CD14-positive monocyte (primary cell): ENCODE measurements at regions not wholly inside any gene's neighbourhood (a gene's known extent, or its start where the extent isn't known, plus 50 kb on each side); places are given as distances from the start of the nearest gene placed in this dataset.

Experiments used
- DNase-seq, 3 donors: peaks; one replicate each; pipeline ENCODE4 v3.0.0-alpha.2; 2011 to 2022
- H2AFZ ChIP-seq: 2 replicates; pipeline ENCODE4 v1.6.0; 2012; ENCODE audit warnings: mild to moderate bottlenecking, low read depth, low read length, inconsistent platforms; ENCODE audit not compliant: insufficient read depth, poor library complexity, severe bottlenecking
- H3K27ac ChIP-seq, 2 donors: 1 replicate in 1 of 2; 2 replicates in 1 of 2; pipeline ENCODE4 v1.5.1; 2012 to 2013; ENCODE audit warnings: low read length in 2 of 2, control low read depth in 1 of 2, inconsistent platforms in 1 of 2, low read depth in 1 of 2, mild to moderate bottlenecking in 1 of 2
- H3K27me3 ChIP-seq, 2 donors: one replicate each; pipeline versions ENCODE4 v1.6.0 to v1.6.1; 2011 to 2013; ENCODE audit warnings: low read length in 2 of 2; ENCODE audit not compliant: control insufficient read depth in 2 of 2, insufficient read depth in 2 of 2
- H3K36me3 ChIP-seq, 2 donors: replicated peaks in 1 of 2; 1 replicate in 1 of 2; 2 replicates in 1 of 2; pipeline versions ENCODE4 v1.5.1 to v1.6.1; 2012 to 2013; ENCODE audit warnings: low read length in 2 of 2, control low read depth in 1 of 2, inconsistent platforms in 1 of 2, mild to moderate bottlenecking in 1 of 2; ENCODE audit not compliant: insufficient read depth in 2 of 2, control insufficient read depth in 1 of 2
- H3K4me1 ChIP-seq, 2 donors: 1 replicate in 1 of 2; 2 replicates in 1 of 2; pipeline versions ENCODE4 v1.5.1 to v1.6.1; 2012 to 2013; ENCODE audit warnings: low read length in 2 of 2, control low read depth in 1 of 2, inconsistent platforms in 1 of 2, mild to moderate bottlenecking in 1 of 2, moderate library complexity in 1 of 2; ENCODE audit not compliant: insufficient read depth in 2 of 2, control insufficient read depth in 1 of 2
- H3K4me2 ChIP-seq: replicated peaks from 2 replicates; pipeline ENCODE3; 2012; ENCODE audit warnings: low read length, moderate library complexity, mild to moderate bottlenecking; ENCODE audit not compliant: poor library complexity, severe bottlenecking; ENCODE audit errors: extremely low read depth
- H3K4me3 ChIP-seq, 3 experiments: fragments of 200-600 bp in 1 of 3; sonication (generic) in 1 of 3; replicated peaks in 1 of 3; 1 replicate in 2 of 3; 2 replicates in 1 of 3; pipeline ENCODE4 v1.5.1; 2011 to 2013; ENCODE audit warnings: low read length in 3 of 3, mild to moderate bottlenecking in 3 of 3, control low read depth in 2 of 3, low read depth in 2 of 3, inconsistent platforms in 1 of 3, moderate library complexity in 1 of 3
- H3K79me2 ChIP-seq: 2 replicates; pipeline ENCODE4 v1.6.0; 2012; ENCODE audit warnings: mild to moderate bottlenecking, control low read depth, inconsistent platforms, low read length, moderate library complexity; ENCODE audit not compliant: insufficient read depth
- H3K9ac ChIP-seq: 2 replicates; pipeline ENCODE4 v1.6.0; 2017; ENCODE audit warnings: low read length, mild to moderate bottlenecking; ENCODE audit not compliant: insufficient read depth, poor library complexity, severe bottlenecking
- H3K9me3 ChIP-seq, 2 donors: replicated peaks in 1 of 2; 1 replicate in 1 of 2; 2 replicates in 1 of 2; pipeline versions ENCODE4 v1.5.1 to v1.6.1; 2012 to 2013; ENCODE audit warnings: low read length in 2 of 2, control low read depth in 1 of 2; ENCODE audit not compliant: control insufficient read depth in 1 of 2, insufficient read depth in 1 of 2
- H4K20me1 ChIP-seq: 2 replicates; pipeline ENCODE4 v1.6.0; 2012; ENCODE audit warnings: mild to moderate bottlenecking, low read length, control low read depth, moderate library complexity; ENCODE audit not compliant: insufficient read depth
- H3K27ac Mint-ChIP-seq, 7 donors: one replicate each; pipeline ENCODE4 v1.8.0; 2020; ENCODE audit warnings: mild to moderate bottlenecking in 7 of 7, mixed read lengths in 7 of 7, moderate library complexity in 6 of 7, inconsistent platforms in 2 of 7
- H3K27me3 Mint-ChIP-seq, 3 donors: one replicate each; pipeline ENCODE4 v1.8.0; 2021 to 2022; ENCODE audit warnings: low read depth in 3 of 3, mild to moderate bottlenecking in 3 of 3, mixed read lengths in 3 of 3, moderate library complexity in 3 of 3, inconsistent platforms in 1 of 3
- H3K36me3 Mint-ChIP-seq, 2 donors: one replicate each; pipeline ENCODE4 v1.8.0; 2020; ENCODE audit warnings: mixed read lengths in 2 of 2, inconsistent platforms in 1 of 2, mild to moderate bottlenecking in 1 of 2
- H3K4me1 Mint-ChIP-seq: one replicate; pipeline ENCODE4 v1.8.0; 2020; ENCODE audit warnings: mild to moderate bottlenecking, mixed read lengths
- H3K4me3 Mint-ChIP-seq, 2 donors: one replicate each; pipeline ENCODE4 v1.8.0; 2020; ENCODE audit warnings: mild to moderate bottlenecking in 2 of 2, mixed read lengths in 2 of 2, moderate library complexity in 1 of 2
- H3K9me3 Mint-ChIP-seq, 7 donors: one replicate each; pipeline ENCODE4 v1.8.0; 2020 to 2022; ENCODE audit warnings: mixed read lengths in 7 of 7, mild to moderate bottlenecking in 6 of 7, moderate library complexity in 6 of 7, inconsistent platforms in 2 of 7
- CTCF ChIP-seq: fragments of 200-600 bp; IDR thresholded peaks from one replicate; pipeline ENCODE4 v1.8.0; 2022; ENCODE audit warnings: antibody characterized with exemption, mild to moderate bottlenecking
- WGBS: methylation state at CpG from one replicate; pipeline ENCODE4 v1.1.5; 2013; ENCODE audit warnings: missing lambda C conversion rate; ENCODE audit not compliant: insufficient coverage; 5-methylcytosine and 5-hydroxymethylcytosine counted together
- intact Hi-C, 2 donors: fragments of 100-400 bp; cut with micrococcal nuclease; formaldehyde crosslinking; loops; one replicate each; pipeline versions ENCODE4 v1.15.0 to v1.15.1; 2023

GRCh38 chr21:32198384-32198783 lies 80.5 kb downstream of the MIS18A start:
- no peak overlapping the region for H3K27ac ChIP-seq
- no peaks in the 10 kb centered on the region for H3K36me3 Mint-ChIP-seq
- H3K4me1 Mint-ChIP-seq = no peaks in the 10 kb centered on the region
- H3K4me2 ChIP-seq = no peak overlapping the region
- H3K9me3 ChIP-seq = peaks cover 0 to 10% of the 10 kb centered on the region in 2 donors
- WGBS = 91% methylated on average over 7 of the region's 8 CpGs
- TF ChIP-seq CTCF = no peak
- DNase-seq = no peak
- no peak overlapping the region for H3K27ac Mint-ChIP-seq
- H3K27me3 ChIP-seq = no peaks in the 10 kb centered on the region
- peaks cover 0 to 3% (median 0%) of the 10 kb centered on the region in 3 donors for H3K27me3 Mint-ChIP-seq
- intact Hi-C loops = no loop called here
- peaks cover 2 to 21% (median 9%) of the 10 kb centered on the region in 7 donors for H3K9me3 Mint-ChIP-seq
- no peaks in the 10 kb centered on the region for H3K36me3 ChIP-seq
- no peaks in the 10 kb centered on the region for H3K4me1 ChIP-seq
- H4K20me1 ChIP-seq = no peaks in the 10 kb centered on the region
- H2AFZ ChIP-seq = no peak overlapping the region
- no peak overlapping the region for H3K4me3 Mint-ChIP-seq
- H3K9ac ChIP-seq = no peak overlapping the region
- no peak overlapping the region for H3K4me3 ChIP-seq
- H3K79me2 ChIP-seq = no peaks in the 10 kb centered on the region

GRCh38 chr21:32197896-32198295 lies 81.0 kb downstream of the MIS18A start:
- peaks cover 2 to 23% (median 9%) of the 10 kb centered on the region in 7 donors for H3K9me3 Mint-ChIP-seq
- DNase-seq = no peak
- peaks cover 0 to 13% of the 10 kb centered on the region in 2 donors for H3K9me3 ChIP-seq
- intact Hi-C loops = no loop called here
- no CpG with 5 or more reads among the region's 2 CpGs for WGBS
- H3K27ac ChIP-seq = no peak overlapping the region
- no peak overlapping the region for H3K9ac ChIP-seq
- no peak overlapping the region for H3K4me2 ChIP-seq
- H4K20me1 ChIP-seq = no peaks in the 10 kb centered on the region
- no peaks in the 10 kb centered on the region for H3K36me3 Mint-ChIP-seq
- no peaks in the 10 kb centered on the region for H3K4me1 ChIP-seq
- H3K4me3 ChIP-seq = no peak overlapping the region
- no peaks in the 10 kb centered on the region for H3K79me2 ChIP-seq
- no peak for TF ChIP-seq CTCF
- no peaks in the 10 kb centered on the region for H3K36me3 ChIP-seq
- no peak overlapping the region for H3K4me3 Mint-ChIP-seq
- no peaks in the 10 kb centered on the region for H3K27me3 ChIP-seq
- H3K27ac Mint-ChIP-seq = no peak overlapping the region
- H3K27me3 Mint-ChIP-seq = peaks cover 0 to 3% (median 0%) of the 10 kb centered on the region in 3 donors
- no peak overlapping the region for H2AFZ ChIP-seq
- no peaks in the 10 kb centered on the region for H3K4me1 Mint-ChIP-seq
